PC-9 (cell line): ENCODE measurements at regions not wholly inside any gene's neighbourhood (a gene's known extent, or its start where the extent isn't known, plus 50 kb on each side); places are given as distances from the start of the nearest gene placed in this dataset.

ENCODE experiments used
- BruUV-seq: library from RNA; stranded (reverse); fragments of 400-500 nt; replicated peaks from 2 replicates; lab custom pipeline; 2021; lab: Mats Ljungman, UMichigan
- CTCF ChIA-PET: fragments of 300-600 bp; sonication (Branson Sonifier 250); formaldehyde crosslinking; loops from one replicate; lab custom pipeline; 2022; ENCODE audit warnings: antibody characterized with exemption; lab: Charles Lee
- POLR2A ChIA-PET: fragments of 300-600 bp; sonication (Branson Sonifier 250); formaldehyde crosslinking; loops from one replicate; lab custom pipeline; 2022; ENCODE audit warnings: antibody characterized with exemption; ENCODE audit not compliant: unreplicated experiment; lab: Charles Lee
- DNase-seq, 2 experiments: peaks; one replicate each; pipeline versions ENCODE4 v3.0.0 to v3.0.0-alpha.2; 2015 to 2022; ENCODE audit warnings: mixed read lengths in 1 of 2
- H2AFZ ChIP-seq: fragments of 200-600 bp; sonication (generic); 2 replicates; pipeline ENCODE4 v1.8.1; 2017; ENCODE audit warnings: antibody characterized with exemption
- H3F3A ChIP-seq: fragments of 200-600 bp; sonication (generic); 2 replicates; pipeline ENCODE4 v1.8.1; 2017; ENCODE audit warnings: antibody characterized with exemption, mild to moderate bottlenecking, low read depth; ENCODE audit not compliant: insufficient read depth
- H3K27ac ChIP-seq: fragments of 200-600 bp; sonication (generic); 2 replicates; pipeline ENCODE4 v1.6.1; 2016; ENCODE audit warnings: mixed run types
- H3K27me3 ChIP-seq: fragments of 200-600 bp; sonication (generic); 2 replicates; pipeline ENCODE4 v1.6.1; 2016; ENCODE audit warnings: low read depth, mixed run types; ENCODE audit not compliant: insufficient read depth
- H3K36me3 ChIP-seq: fragments of 200-600 bp; sonication (generic); 2 replicates; pipeline ENCODE4 v1.6.1; 2016; ENCODE audit warnings: low read depth, mixed run types
- H3K4me1 ChIP-seq: fragments of 200-600 bp; sonication (generic); replicated peaks from 2 replicates; pipeline ENCODE4 v1.6.1; 2016; ENCODE audit warnings: mixed run types; ENCODE audit not compliant: insufficient read depth
- H3K4me2 ChIP-seq: fragments of 200-600 bp; sonication (generic); 2 replicates; pipeline ENCODE4 v1.6.1; 2017; ENCODE audit warnings: mixed run types
- H3K4me3 ChIP-seq: fragments of 200-600 bp; sonication (generic); 2 replicates; pipeline ENCODE4 v1.6.1; 2016; ENCODE audit warnings: mixed run types
- H3K79me2 ChIP-seq: fragments of 200-600 bp; sonication (generic); 2 replicates; pipeline ENCODE4 v1.6.1; 2017; ENCODE audit warnings: low read depth, mixed run types
- H3K9me2 ChIP-seq: fragments of 200-600 bp; sonication (generic); 2 replicates; pipeline ENCODE4 v1.8.1; 2017; ENCODE audit warnings: mild to moderate bottlenecking; ENCODE audit not compliant: insufficient read depth
- H3K9me3 ChIP-seq: fragments of 200-600 bp; sonication (generic); 2 replicates; pipeline ENCODE4 v1.8.1; 2016; ENCODE audit warnings: low read depth; ENCODE audit not compliant: insufficient read depth
- H4K20me1 ChIP-seq: fragments of 200-600 bp; sonication (generic); 2 replicates; pipeline ENCODE4 v1.8.1; 2017; ENCODE audit not compliant: insufficient read depth
- CTCF ChIP-seq: fragments of 200-600 bp; sonication (generic); conservative IDR thresholded peaks from 2 replicates; pipeline ENCODE4 v1.6.1; 2017; ENCODE audit warnings: mixed run types, antibody characterized with exemption, mild to moderate bottlenecking, moderate library complexity
- EZH2 ChIP-seq: fragments of 200-600 bp; sonication (generic); IDR thresholded peaks from 2 replicates; pipeline ENCODE4 v1.8.0; 2017; ENCODE audit warnings: antibody characterized with exemption, low read depth
- intact Hi-C: fragments of 100-400 bp; cut with micrococcal nuclease; formaldehyde crosslinking; loops from one replicate; pipeline ENCODE4 v1.10.0; 2022; ENCODE audit not compliant: unreplicated experiment

GRCh38 chr16:24424364-24424763 is 115.0 kb upstream of the RBBP6 start:
- TF ChIP-seq CTCF, result no peak
- no peak for TF ChIP-seq EZH2
- intact Hi-C loops, result no loop called here
- no TSS peak for BruUV-seq
- H3K4me1 ChIP-seq, result no peaks in the 10 kb centered on the region
- H2AFZ ChIP-seq, result no peak overlapping the region
- DNase-seq, result no peak
- no peaks in the 10 kb centered on the region for H3K9me3 ChIP-seq
- H3K27me3 ChIP-seq, result peaks cover 29% of the 10 kb centered on the region
- no peaks in the 10 kb centered on the region for H3K36me3 ChIP-seq
- no peaks in the 10 kb centered on the region for H3K79me2 ChIP-seq
- H3K9me2 ChIP-seq, result no peaks in the 10 kb centered on the region
- ChIA-PET POLR2A (interaction anchor here (0.7 kb wide), 1 partner anchor 542 kb away, joined by 4 read pairs; no protein-coding TSS in a partner anchor), CTCF (no interaction called here)
- H3F3A ChIP-seq, result no peaks in the 10 kb centered on the region
- H3K4me3 ChIP-seq, result no peak overlapping the region
- H3K27ac ChIP-seq, result no peak overlapping the region
- no peaks in the 10 kb centered on the region for H4K20me1 ChIP-seq
- H3K4me2 ChIP-seq, result no peak overlapping the region

GRCh38 chr16:24427840-24428239 is 111.5 kb upstream of the RBBP6 start:
- no peak overlapping the region for H3K27ac ChIP-seq
- no peaks in the 10 kb centered on the region for H3K9me3 ChIP-seq
- TF ChIP-seq EZH2, result no peak
- TF ChIP-seq CTCF, result no peak
- no peak overlapping the region for H3K4me3 ChIP-seq
- no peaks in the 10 kb centered on the region for H3K36me3 ChIP-seq
- H2AFZ ChIP-seq, result no peak overlapping the region
- no peaks in the 10 kb centered on the region for H4K20me1 ChIP-seq
- POLR2A ChIA-PET, result no interaction called here
- no peak for DNase-seq
- H3F3A ChIP-seq, result no peaks in the 10 kb centered on the region
- CTCF ChIA-PET, result no interaction called here
- no peaks in the 10 kb centered on the region for H3K9me2 ChIP-seq
- no peaks in the 10 kb centered on the region for H3K4me1 ChIP-seq
- intact Hi-C loops, result no loop called here
- no TSS peak for BruUV-seq
- H3K4me2 ChIP-seq, result no peak overlapping the region
- no peaks in the 10 kb centered on the region for H3K79me2 ChIP-seq
- H3K27me3 ChIP-seq, result peaks cover 52% of the 10 kb centered on the region

GRCh38 chr16:24428756-24429155 is 110.6 kb upstream of the RBBP6 start:
- intact Hi-C loops, result no loop called here
- no peaks in the 10 kb centered on the region for H3K36me3 ChIP-seq
- H3K9me2 ChIP-seq, result no peaks in the 10 kb centered on the region
- no peaks in the 10 kb centered on the region for H3F3A ChIP-seq
- TF ChIP-seq CTCF, result no peak
- TF ChIP-seq EZH2, result no peak
- no peak overlapping the region for H3K27ac ChIP-seq
- H3K79me2 ChIP-seq, result no peaks in the 10 kb centered on the region
- H4K20me1 ChIP-seq, result no peaks in the 10 kb centered on the region
- no peak overlapping the region for H3K4me3 ChIP-seq
- no peak overlapping the region for H3K4me2 ChIP-seq
- H3K27me3 ChIP-seq, result peaks cover 51% of the 10 kb centered on the region
- POLR2A ChIA-PET, result no interaction called here
- no peaks in the 10 kb centered on the region for H3K9me3 ChIP-seq
- no peak for DNase-seq
- H2AFZ ChIP-seq, result no peak overlapping the region
- H3K4me1 ChIP-seq, result no peaks in the 10 kb centered on the region
- CTCF ChIA-PET, result no interaction called here
- no TSS peak for BruUV-seq
